GM06990 (cell line): ENCODE measurements at regions not wholly inside any gene's neighbourhood (a gene's known extent, or its start where the extent isn't known, plus 50 kb on each side); places are given as distances from the start of the nearest gene placed in this dataset.

Experiments
- DNase-seq: peaks from one replicate; pipeline ENCODE4 v3.0.0-alpha.2; 2011; ENCODE audit not compliant: insufficient read length; ENCODE audit errors: extremely low read depth
- H3K27me3 ChIP-seq: replicated peaks from 2 replicates; pipeline ENCODE4 v1.6.0; 2011; ENCODE audit warnings: low read length; ENCODE audit not compliant: control insufficient read depth, insufficient read depth
- H3K36me3 ChIP-seq: 2 replicates; pipeline ENCODE4 v1.5.1; 2011; ENCODE audit warnings: low read length; ENCODE audit not compliant: control insufficient read depth, insufficient read depth
- H3K4me3 ChIP-seq: replicated peaks from 2 replicates; pipeline ENCODE4 v1.5.1; 2011; ENCODE audit warnings: low read depth, mild to moderate bottlenecking, control low read depth, low read length
- TF ChIP-seq, protein P1 (sequence below): IDR thresholded peaks from 2 replicates; pipeline ENCODE4 v1.5.1; 2011; ENCODE audit warnings: low read length, control low read depth, mild to moderate bottlenecking, inconsistent platforms; ENCODE audit not compliant: insufficient read depth, poor library complexity, severe bottlenecking

DNA sequence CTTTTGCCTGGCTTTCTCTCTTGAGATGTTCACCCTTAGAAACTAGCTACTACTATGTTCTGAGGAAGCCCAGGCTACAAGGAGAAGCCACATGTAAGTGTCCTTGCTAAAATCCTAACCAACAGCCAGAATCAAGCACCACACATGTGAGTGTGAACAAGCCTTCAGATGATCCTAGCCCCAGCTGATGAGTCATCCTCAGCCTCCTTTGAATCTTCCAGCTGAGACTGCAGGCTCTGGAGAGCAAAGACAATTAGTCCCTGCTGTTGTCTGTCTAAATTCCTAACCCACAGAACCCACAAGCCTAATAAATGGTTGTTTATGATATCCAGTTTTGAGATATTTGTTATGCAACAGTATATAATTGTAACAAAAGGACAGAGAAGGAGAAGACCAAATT lies 92.8 kb upstream of the TAC1 start:
- DNase-seq = no peak
- no peaks in the 10 kb centered on the region for H3K27me3 ChIP-seq
- H3K4me3 ChIP-seq = no peak overlapping the region
- TF ChIP-seq, protein P1, sequence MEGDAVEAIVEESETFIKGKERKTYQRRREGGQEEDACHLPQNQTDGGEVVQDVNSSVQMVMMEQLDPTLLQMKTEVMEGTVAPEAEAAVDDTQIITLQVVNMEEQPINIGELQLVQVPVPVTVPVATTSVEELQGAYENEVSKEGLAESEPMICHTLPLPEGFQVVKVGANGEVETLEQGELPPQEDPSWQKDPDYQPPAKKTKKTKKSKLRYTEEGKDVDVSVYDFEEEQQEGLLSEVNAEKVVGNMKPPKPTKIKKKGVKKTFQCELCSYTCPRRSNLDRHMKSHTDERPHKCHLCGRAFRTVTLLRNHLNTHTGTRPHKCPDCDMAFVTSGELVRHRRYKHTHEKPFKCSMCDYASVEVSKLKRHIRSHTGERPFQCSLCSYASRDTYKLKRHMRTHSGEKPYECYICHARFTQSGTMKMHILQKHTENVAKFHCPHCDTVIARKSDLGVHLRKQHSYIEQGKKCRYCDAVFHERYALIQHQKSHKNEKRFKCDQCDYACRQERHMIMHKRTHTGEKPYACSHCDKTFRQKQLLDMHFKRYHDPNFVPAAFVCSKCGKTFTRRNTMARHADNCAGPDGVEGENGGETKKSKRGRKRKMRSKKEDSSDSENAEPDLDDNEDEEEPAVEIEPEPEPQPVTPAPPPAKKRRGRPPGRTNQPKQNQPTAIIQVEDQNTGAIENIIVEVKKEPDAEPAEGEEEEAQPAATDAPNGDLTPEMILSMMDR = no peak
- H3K36me3 ChIP-seq = no peaks in the 10 kb centered on the region

DNA sequence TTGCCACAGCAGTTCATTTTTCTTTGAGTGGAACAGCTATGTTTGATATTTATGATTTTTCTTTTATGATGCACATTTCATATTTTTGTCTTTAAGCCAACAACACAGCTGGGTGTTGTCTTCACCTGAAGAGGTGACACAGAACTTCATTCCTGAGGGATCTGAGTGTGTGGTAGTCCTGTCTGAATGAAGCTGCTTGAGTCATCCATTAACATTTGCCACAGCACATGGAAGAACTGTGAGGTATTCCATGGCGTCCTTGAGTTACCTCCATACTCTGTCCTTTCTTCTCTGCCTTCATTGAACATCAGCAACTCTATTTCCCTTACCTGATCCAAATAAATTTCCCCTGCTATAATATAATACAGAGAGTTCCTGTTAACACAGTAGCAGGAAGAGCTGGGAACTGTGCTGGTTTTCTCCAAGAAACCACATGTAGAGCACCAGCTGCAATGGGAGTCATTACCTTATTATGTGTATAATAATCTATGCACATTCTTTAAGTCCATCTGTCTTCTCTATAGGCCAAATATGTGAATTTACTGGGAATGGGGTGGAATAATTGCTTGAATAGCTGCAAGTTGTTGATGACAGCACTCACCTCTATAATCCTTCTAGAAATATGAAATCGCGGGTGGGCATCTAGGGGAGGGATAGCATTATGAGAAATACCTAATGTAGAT lies 72.4 kb upstream of the TAC1 start:
- TF ChIP-seq, protein P1 = no peak
- H3K27me3 ChIP-seq = no peaks in the 10 kb centered on the region
- H3K4me3 ChIP-seq = no peak overlapping the region
- H3K36me3 ChIP-seq = no peaks in the 10 kb centered on the region
- DNase-seq = no peak

DNA sequence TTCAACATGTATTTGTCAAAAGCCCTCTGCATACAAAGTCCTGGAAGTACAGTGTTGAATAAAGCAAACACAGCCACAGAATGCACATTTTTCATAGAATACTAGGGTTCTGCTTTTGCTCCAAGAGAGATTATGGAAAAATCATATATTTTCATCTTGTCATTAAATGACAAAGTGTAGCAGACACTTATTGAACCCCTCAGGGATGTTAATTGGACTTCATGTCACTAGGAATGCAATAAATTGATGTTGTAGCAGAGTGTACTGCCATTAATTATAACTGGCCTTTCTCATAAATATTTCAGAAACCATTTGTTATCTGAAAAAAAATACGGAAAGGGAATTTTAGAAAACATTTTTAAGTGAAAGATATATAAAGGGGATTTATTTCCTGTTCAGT lies 64.5 kb upstream of the TAC1 start:
- TF ChIP-seq, protein P1 = no peak
- no peak for DNase-seq
- Histone ChIP-seq H3K27me3 (no peaks in the 10 kb centered on the region), H3K4me3 (no peak overlapping the region), H3K36me3 (no peaks in the 10 kb centered on the region)

DNA sequence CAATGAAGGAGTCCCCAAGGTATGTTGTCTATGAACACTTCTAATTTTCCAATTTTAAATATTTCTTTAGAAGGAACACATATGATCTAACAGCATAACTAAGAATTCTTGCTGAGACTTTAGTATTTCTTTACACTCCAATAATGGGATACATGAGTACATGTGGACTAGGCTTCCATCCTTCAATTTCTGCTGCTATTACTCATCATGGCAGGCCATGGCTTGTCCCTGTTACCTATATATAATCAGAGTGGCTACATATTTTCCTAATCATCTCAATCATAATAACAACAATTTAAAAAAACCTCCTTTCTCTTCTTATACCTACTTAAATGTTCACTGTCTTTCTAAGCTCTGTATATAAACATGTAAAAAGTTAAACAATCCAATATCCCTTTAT lies 60.3 kb upstream of the TAC1 start:
- no peak for DNase-seq
- H3K36me3 ChIP-seq = no peaks in the 10 kb centered on the region
- H3K4me3 ChIP-seq = no peak overlapping the region
- TF ChIP-seq, protein P1 = no peak
- H3K27me3 ChIP-seq = no peaks in the 10 kb centered on the region

DNA sequence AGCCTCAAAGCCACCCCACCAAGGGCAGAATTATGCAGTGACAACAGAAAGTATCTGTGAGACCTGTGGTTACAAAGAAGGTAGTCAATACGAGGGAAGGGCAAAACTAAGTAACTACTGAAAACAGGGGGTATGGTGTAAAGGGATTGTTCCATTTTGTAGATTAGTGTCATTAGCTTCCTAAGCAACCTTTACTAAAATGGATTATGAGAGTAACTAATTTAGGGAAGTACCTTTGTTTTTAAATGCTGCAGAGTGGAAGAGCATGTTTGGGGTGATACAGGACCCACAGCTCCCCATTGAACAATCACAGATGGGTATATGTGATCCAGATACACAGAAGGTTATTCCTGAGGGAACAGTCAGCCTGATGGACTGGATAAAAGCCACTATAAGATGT lies 51.3 kb upstream of the TAC1 start:
- no peaks in the 10 kb centered on the region for H3K27me3 ChIP-seq
- H3K4me3 ChIP-seq = no peak overlapping the region
- no peak for DNase-seq
- TF ChIP-seq, protein P1 = no peak
- H3K36me3 ChIP-seq = no peaks in the 10 kb centered on the region
